ENCODE measurements at regions not wholly inside any gene's neighbourhood (a gene's known extent, or its start where the extent isn't known, plus 50 kb on each side); places are given as distances from the start of the nearest gene placed in this dataset.
"Not testable (repeated sequence)": the region's sequence is repeated elsewhere in the genome, so short reads cannot be mapped to it uniquely, and the experiment has no call there.

DNA sequence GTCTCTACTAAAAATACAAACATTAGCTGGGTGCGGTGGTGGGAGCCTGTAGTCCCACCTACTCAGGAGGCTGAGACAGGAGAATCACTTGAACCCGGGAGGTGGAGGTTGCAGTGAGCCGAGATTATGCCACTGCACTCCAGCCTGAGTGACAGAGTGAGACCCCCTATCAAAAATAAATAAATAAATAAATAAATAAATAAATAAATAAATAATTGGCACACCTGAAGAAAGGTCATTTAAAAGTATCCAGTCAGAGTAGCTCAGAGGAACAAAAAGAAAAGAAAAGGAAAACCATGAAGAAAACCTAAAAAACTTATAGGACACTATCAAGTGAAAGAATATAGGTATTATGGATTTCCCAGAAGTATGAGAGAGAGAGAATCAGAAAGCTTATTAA is 330.1 kb upstream of the AR start:
- intact Hi-C loops (cut with DNase I), result not testable (repeated sequence)

DNA sequence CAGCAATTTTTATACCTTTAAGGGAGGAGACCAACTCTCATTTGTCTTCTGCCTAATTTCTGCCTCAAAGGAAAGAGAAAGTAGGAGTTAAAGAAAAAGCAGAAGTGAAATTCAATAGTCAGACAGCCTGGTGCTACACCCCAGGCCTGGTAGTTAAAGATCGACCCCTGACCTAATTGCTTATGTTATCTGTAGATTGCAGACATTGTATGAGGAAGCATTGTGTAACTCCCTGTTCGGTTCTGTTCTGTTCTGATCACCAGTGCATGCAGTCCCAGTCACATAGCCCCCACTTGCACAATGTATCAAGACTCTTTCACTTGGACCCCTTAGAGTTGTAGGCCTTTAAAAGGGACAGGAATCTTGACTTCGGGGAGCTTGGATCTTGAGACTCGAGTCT is 335.9 kb upstream of the AR start:
- H3K9me3 ChIP-seq, result no peaks in the 10 kb centered on the region
- no peak for DNase-seq (ENCODE audit: low spot score in 2 of 2)
- no peaks in the 10 kb centered on the region for H3K4me1 ChIP-seq
- TF ChIP-seq, protein P1, sequence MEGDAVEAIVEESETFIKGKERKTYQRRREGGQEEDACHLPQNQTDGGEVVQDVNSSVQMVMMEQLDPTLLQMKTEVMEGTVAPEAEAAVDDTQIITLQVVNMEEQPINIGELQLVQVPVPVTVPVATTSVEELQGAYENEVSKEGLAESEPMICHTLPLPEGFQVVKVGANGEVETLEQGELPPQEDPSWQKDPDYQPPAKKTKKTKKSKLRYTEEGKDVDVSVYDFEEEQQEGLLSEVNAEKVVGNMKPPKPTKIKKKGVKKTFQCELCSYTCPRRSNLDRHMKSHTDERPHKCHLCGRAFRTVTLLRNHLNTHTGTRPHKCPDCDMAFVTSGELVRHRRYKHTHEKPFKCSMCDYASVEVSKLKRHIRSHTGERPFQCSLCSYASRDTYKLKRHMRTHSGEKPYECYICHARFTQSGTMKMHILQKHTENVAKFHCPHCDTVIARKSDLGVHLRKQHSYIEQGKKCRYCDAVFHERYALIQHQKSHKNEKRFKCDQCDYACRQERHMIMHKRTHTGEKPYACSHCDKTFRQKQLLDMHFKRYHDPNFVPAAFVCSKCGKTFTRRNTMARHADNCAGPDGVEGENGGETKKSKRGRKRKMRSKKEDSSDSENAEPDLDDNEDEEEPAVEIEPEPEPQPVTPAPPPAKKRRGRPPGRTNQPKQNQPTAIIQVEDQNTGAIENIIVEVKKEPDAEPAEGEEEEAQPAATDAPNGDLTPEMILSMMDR (IDR thresholded peaks at IDR 0.05), result no peak
- intact Hi-C loops (cut with DNase I), result no loop called here
- no peak overlapping the region for H3K27ac ChIP-seq
- H3K36me3 ChIP-seq, result no peaks in the 10 kb centered on the region
- H3K27me3 ChIP-seq, result no peaks in the 10 kb centered on the region
- H3K4me3 ChIP-seq, result no peak overlapping the region

More for the DNA sequence above, 330.1 kb upstream of the AR start:
- not testable (repeated sequence) for H3K9me3 ChIP-seq; H3K27ac ChIP-seq; H3K4me3 ChIP-seq; H3K36me3 ChIP-seq; DNase-seq (ENCODE audit: low spot score in 2 of 2); H3K4me1 ChIP-seq; H3K27me3 ChIP-seq

DNA sequence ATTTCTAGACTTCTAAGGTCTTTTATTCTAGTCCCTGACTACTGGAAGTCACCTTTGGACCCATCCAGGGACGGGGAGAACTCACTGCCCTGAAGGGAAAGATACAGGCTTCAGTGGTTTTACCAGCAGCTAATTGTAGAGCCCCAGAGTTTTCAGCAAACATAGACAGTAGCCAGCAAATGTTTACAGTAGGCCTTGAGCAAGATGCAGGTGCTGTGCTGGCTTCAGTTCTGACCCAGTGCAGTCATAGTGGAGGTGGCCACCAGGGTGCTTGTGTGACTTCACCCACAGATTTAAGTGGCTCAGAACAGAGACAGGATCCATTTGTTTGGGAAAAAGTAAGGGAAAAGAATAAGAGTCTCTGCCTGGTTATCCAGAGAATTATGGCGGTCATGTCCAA is 384.4 kb upstream of the AR start:
- no peaks in the 10 kb centered on the region for H3K4me1 ChIP-seq
- TF ChIP-seq, protein P1 (IDR thresholded peaks at IDR 0.05), result no peak
- no peak overlapping the region for H3K27ac ChIP-seq
- no peak for DNase-seq (ENCODE audit: low spot score in 2 of 2)
- H3K9me3 ChIP-seq, result no peaks in the 10 kb centered on the region
- no peaks in the 10 kb centered on the region for H3K36me3 ChIP-seq
- H3K27me3 ChIP-seq, result no peaks in the 10 kb centered on the region
- intact Hi-C loops (cut with DNase I), result no loop called here
- H3K4me3 ChIP-seq, result no peak overlapping the region

DNA sequence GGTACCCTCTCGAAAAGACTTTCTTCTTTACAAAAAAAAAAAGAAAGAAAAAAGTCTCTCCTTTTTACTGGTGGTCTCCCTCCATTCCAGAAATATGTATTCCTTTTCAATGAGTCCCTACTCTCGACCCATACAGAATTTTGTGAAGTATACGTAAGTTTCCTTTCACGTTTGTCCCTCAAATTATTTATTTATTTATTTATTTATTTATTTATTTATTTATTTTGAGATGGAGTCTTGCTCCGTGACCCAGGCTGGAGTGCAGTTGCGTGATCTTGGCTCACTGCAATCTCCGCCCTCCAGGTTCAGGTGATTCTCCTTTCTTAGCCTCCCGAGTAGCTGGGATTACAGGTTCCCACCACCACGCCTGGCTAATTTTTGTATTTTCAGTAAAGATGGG is 429.2 kb upstream of the AR start:
- Histone ChIP-seq H3K4me3 (no peak overlapping the region), H3K27me3 (no peaks in the 10 kb centered on the region), H3K27ac (no peak overlapping the region), H3K36me3 (no peaks in the 10 kb centered on the region), H3K9me3 (no peaks in the 10 kb centered on the region), H3K4me1 (no peaks in the 10 kb centered on the region)
- TF ChIP-seq, protein P1 (IDR thresholded peaks at IDR 0.05), result no peak
- intact Hi-C loops (cut with DNase I), result no loop called here
- DNase-seq (ENCODE audit: low spot score in 2 of 2), result no peak

DNA sequence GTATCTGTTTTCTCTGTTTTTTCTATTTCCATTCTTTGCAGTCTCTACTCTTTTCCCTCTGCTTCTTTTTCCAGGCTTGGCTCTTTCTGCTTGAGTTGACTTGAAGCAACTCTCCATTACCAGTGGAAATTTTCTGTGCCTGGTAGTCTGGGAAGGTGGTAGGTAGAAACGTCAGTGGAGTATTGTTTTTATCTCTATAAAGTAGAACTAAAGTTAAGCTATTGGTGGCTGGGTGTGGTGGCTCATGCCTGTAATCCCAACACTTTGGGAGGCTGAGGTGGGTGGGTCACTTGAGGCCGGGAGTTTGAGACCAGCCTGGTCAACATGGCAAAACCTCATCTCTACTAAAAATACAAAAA is 438.1 kb upstream of the AR start:
- Histone ChIP-seq H3K27ac (no peak overlapping the region), H3K4me3 (no peak overlapping the region), H3K27me3 (no peaks in the 10 kb centered on the region), H3K36me3 (no peaks in the 10 kb centered on the region), H3K4me1 (no peaks in the 10 kb centered on the region), H3K9me3 (no peaks in the 10 kb centered on the region)
- TF ChIP-seq, protein P1 (IDR thresholded peaks at IDR 0.05), result no peak
- intact Hi-C loops (cut with DNase I), result no loop called here
- no peak for DNase-seq (ENCODE audit: low spot score in 2 of 2)

DNA sequence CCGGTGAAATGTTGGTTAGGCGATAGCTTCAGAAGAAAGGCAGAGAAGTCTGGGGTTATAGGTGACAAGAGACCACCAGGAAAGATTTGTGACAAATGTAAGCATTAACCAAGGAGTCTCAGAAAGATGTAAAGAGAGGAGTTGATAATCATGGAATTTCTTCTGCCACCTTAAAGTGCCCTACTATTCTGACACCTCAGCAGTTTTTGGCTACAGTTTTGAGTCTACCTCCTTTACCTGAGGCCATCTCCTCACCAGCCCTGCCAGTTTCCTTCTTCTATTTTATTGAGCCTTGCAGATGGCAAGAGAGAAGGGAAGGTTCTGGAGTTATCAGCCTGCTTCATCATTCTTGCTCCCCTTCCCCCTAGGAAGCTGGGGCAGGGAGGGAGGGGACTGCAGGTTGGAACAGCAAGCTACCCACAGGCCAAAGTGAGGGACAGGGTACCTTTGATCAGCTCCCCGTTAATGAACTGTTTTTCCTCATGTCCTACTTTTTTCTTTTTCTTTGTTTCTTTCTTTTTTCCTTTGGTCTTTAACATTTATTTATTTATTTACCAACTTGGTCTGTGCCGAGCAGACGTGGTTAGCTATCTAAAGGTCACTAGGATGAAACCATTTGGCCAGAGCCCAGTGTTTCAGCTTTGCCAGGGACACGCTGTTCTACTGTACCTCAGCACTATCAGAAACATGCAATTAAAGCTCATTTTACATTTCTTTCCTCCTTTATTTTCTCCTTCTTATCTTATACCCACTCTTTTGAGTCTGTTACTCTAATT is 438.7 kb upstream of the AR start:
- Histone ChIP-seq H3K4me1 (no peaks in the 10 kb centered on the region), H3K4me3 (no peak overlapping the region), H3K9me3 (no peaks in the 10 kb centered on the region), H3K27me3 (no peaks in the 10 kb centered on the region), H3K36me3 (no peaks in the 10 kb centered on the region), H3K27ac (no peak overlapping the region)
- TF ChIP-seq, protein P1 (IDR thresholded peaks at IDR 0.05), result no peak
- intact Hi-C loops (cut with DNase I), result no loop called here
- no peak for DNase-seq (ENCODE audit: low spot score in 2 of 2)
